Esophagus squamous epithelium (tissue), 5 donors: ENCODE measurements at regions not wholly inside any gene's neighbourhood (a gene's known extent, or its start where the extent isn't known, plus 50 kb on each side); places are given as distances from the start of the nearest gene placed in this dataset.

Experiments used
- DNase-seq: peaks from one replicate; lab custom pipeline; 2025; lab: John Stamatoyannopoulos, UW
- H3K27ac ChIP-seq, 4 donors: fragments of 200-600 bp; sonication (generic); one replicate each; pipeline ENCODE4 v1.5.1; 2016 to 2019; ENCODE audit warnings: mild to moderate bottlenecking in 1 of 4
- H3K27me3 ChIP-seq, 4 donors: fragments of 200-600 bp; sonication (generic); 1 replicate in 3 of 4; 2 replicates in 1 of 4; pipeline versions ENCODE4 v1.5.1 to v1.6.0; 2017 to 2021; ENCODE audit warnings: antibody characterized with exemption in 1 of 4
- H3K36me3 ChIP-seq, 3 donors: fragments of 200-600 bp; sonication (generic); one replicate each; pipeline ENCODE4 v1.5.1; 2016 to 2019
- H3K4me1 ChIP-seq, 3 donors: fragments of 200-600 bp; sonication (generic); one replicate each; pipeline ENCODE4 v1.5.1; 2017 to 2019
- H3K4me3 ChIP-seq, 4 donors: fragments of 200-600 bp; sonication (generic); 1 replicate in 3 of 4; 2 replicates in 1 of 4; pipeline ENCODE4 v1.5.1; 2016 to 2019; ENCODE audit warnings: mild to moderate bottlenecking in 2 of 4, moderate library complexity in 1 of 4
- H3K9me3 ChIP-seq, 3 donors: fragments of 200-600 bp; sonication (generic); one replicate each; pipeline ENCODE4 v1.5.1; 2016 to 2019
- CTCF ChIP-seq, 6 experiments: fragments of 450-650 bp in 4 of 6; fragments of 200-600 bp in 2 of 6; sonication (generic) in 2 of 6; IDR thresholded peaks; one replicate each; pipeline ENCODE4 v1.5.1; 2016 to 2019; ENCODE audit warnings: antibody characterized with exemption in 6 of 6, mild to moderate bottlenecking in 4 of 6, moderate library complexity in 4 of 6
- POLR2A ChIP-seq, 4 donors: fragments of 450-650 bp; IDR thresholded peaks; one replicate each; pipeline ENCODE4 v1.6.1; 2017; ENCODE audit warnings: antibody characterized with exemption in 4 of 4, mild to moderate bottlenecking in 4 of 4, moderate library complexity in 3 of 4
- WGBS, 2 donors: methylation state at CpG; one replicate each; pipeline ENCODE4 v1.1.5; 2018; 5-methylcytosine and 5-hydroxymethylcytosine counted together
- intact Hi-C: fragments of 100-400 bp; cut with DNase I; formaldehyde crosslinking; loops from one replicate; pipeline ENCODE4 v1.15.0; 2022
- donor health status: DM: yes; HTN: yes; CAD: no.

- 67 to 100% methylated on average over 2 of the region's 2 CpGs for WGBS, 2 donors
- intact Hi-C loops = no loop called here
- Histone ChIP-seq H3K9me3 (peaks cover 0 to 10% (median 0%) of the 10 kb centered on the region in 3 donors), H3K27ac (no peak overlapping the region), H3K27me3 (peaks cover 0 to 4% (median 0%) of the 10 kb centered on the region in 4 donors), H3K4me1 (no peaks in the 10 kb centered on the region), H3K36me3 (no peaks in the 10 kb centered on the region), H3K4me3 (no peak overlapping the region)
- TF ChIP-seq POLR2A (IDR thresholded peaks at IDR 0.05) = no peak
- TF ChIP-seq CTCF (IDR thresholded peaks at IDR 0.05) = no peak
- DNase-seq = no peak
Observed at GRCh38 chr15:92224843-92225242, 168.8 kb upstream of the ST8SIA2 start.

GRCh38 chr15:92226020-92226612 is 167.6 kb upstream of the ST8SIA2 start:
- 52 to 60% methylated on average over 5 to 6 of the region's 6 CpGs for WGBS, 2 donors

GRCh38 chr15:92228830-92229229 is 164.9 kb upstream of the ST8SIA2 start:
- no peak overlapping the region for H3K4me3 ChIP-seq
- no peak for TF ChIP-seq CTCF (IDR thresholded peaks at IDR 0.05)
- no peak for TF ChIP-seq POLR2A (IDR thresholded peaks at IDR 0.05)
- peaks cover 0 to 7% (median 0%) of the 10 kb centered on the region in 3 donors for H3K9me3 ChIP-seq
- no peaks in the 10 kb centered on the region for H3K4me1 ChIP-seq
- no peak overlapping the region for H3K27ac ChIP-seq
- peaks cover 0 to 27% (median 0%) of the 10 kb centered on the region in 4 donors for H3K27me3 ChIP-seq
- DNase-seq = no peak
- 42 to 67% methylated on average over 2 of the region's 2 CpGs for WGBS, 2 donors
- H3K36me3 ChIP-seq = no peaks in the 10 kb centered on the region
- intact Hi-C loops = no loop called here

More at GRCh38 chr15:92226020-92226612, 167.6 kb upstream of the ST8SIA2 start:
- H3K4me1 ChIP-seq = no peaks in the 10 kb centered on the region
- no peaks in the 10 kb centered on the region for H3K36me3 ChIP-seq
- H3K9me3 ChIP-seq = peaks cover 0 to 10% (median 0%) of the 10 kb centered on the region in 3 donors
- no peak for DNase-seq
- intact Hi-C loops = no loop called here
- H3K27ac ChIP-seq = no peak overlapping the region
- peaks cover 0 to 7% (median 0%) of the 10 kb centered on the region in 4 donors for H3K27me3 ChIP-seq
- no peak overlapping the region for H3K4me3 ChIP-seq
- TF ChIP-seq POLR2A (IDR thresholded peaks at IDR 0.05) (no peak), CTCF (IDR thresholded peaks at IDR 0.05) (peak in 5 of 6 experiments; percentile 24 to 52 (median 36))

GRCh38 chr15:92231461-92231860 is 162.2 kb upstream of the ST8SIA2 start:
- DNase-seq = no peak
- Histone ChIP-seq H3K36me3 (no peaks in the 10 kb centered on the region), H3K27me3 (peaks cover 0 to 35% (median 0%) of the 10 kb centered on the region in 4 donors), H3K9me3 (no peaks in the 10 kb centered on the region), H3K27ac (no peak overlapping the region), H3K4me1 (no peaks in the 10 kb centered on the region), H3K4me3 (no peak overlapping the region)
- TF ChIP-seq CTCF (IDR thresholded peaks at IDR 0.05) = no peak
- TF ChIP-seq POLR2A (IDR thresholded peaks at IDR 0.05) = no peak
- intact Hi-C loops = no loop called here
- 50 to 62% methylated on average over 4 of the region's 4 CpGs for WGBS, 2 donors

- DNase-seq = no peak
- intact Hi-C loops = no loop called here
- no peak overlapping the region for H3K27ac ChIP-seq
Observed at GRCh38 chr15:92232317-92232716, 161.4 kb upstream of the ST8SIA2 start.

More at GRCh38 chr15:92232317-92232716, 161.4 kb upstream of the ST8SIA2 start:
- WGBS, 2 donors = 63 to 73% methylated on average over 7 of the region's 7 CpGs
- H3K36me3 ChIP-seq = no peaks in the 10 kb centered on the region
- TF ChIP-seq CTCF (IDR thresholded peaks at IDR 0.05) (no peak), POLR2A (IDR thresholded peaks at IDR 0.05) (no peak)
- H3K4me1 ChIP-seq = no peaks in the 10 kb centered on the region
- H3K27me3 ChIP-seq = peaks cover 0 to 38% (median 0%) of the 10 kb centered on the region in 4 donors
- no peaks in the 10 kb centered on the region for H3K9me3 ChIP-seq
- H3K4me3 ChIP-seq = no peak overlapping the region
